Fibroblast of gingiva (primary cell): ENCODE measurements at regions not wholly inside any gene's neighbourhood (a gene's known extent, or its start where the extent isn't known, plus 50 kb on each side); places are given as distances from the start of the nearest gene placed in this dataset.
"Not testable (repeated sequence)": the region's sequence is repeated elsewhere in the genome, so short reads cannot be mapped to it uniquely, and the experiment has no call there.

Experiments used
- DNase-seq: peaks from one replicate; pipeline ENCODE4 v3.0.0-alpha.2; 2011; ENCODE audit warnings: low read depth

DNA sequence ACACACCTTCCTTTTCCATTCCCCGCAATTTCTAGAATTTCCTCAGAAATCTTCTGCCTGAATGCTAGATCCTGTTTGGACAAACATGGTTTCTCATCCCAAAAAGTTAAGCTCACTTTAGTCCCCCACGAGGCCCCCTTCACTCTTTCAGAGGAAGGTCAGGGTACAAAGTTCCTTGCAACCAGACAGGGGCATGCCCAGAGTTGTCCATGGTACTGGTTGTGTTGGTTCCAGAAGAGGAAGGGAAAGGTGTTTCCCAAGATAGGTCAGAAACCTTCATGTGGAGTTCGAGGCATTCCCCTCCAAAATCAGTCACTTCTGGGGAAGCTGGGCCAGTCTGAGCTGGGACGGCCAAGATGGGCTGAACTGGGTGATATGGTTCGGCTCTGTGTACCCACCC is 167.6 kb upstream of the MAFB start:
- no peak for DNase-seq

- DNase-seq: peak; percentile 92
Observed at GRCh38 chr20:40860487-40860902, 168.1 kb upstream of the TOP1 start.

- no peak for DNase-seq
Observed at GRCh38 chr20:40861427-40862008, 167.1 kb upstream of the TOP1 start.

- DNase-seq: no peak
Observed at GRCh38 chr20:40863355-40863919, 165.2 kb upstream of the TOP1 start.

DNA sequence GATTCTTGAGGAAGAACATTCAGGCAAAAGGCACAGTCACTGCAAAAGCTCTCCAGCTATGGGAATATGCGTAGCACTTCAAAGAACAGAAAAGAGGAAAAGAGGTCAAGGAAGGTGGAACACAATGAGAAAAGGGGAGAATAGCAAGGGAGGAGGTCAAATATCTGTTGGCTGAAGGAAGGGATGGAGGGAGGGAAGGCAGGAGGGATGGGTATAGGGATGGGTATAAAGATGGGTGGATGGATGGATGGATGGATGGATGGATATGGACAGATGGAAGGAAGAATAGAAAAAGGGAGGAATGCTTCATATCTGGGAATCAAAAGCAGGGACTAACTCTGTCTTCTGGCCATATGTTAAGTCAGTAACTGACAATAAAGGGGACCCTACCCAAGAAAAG is 164.2 kb upstream of the TOP1 start:
- no peak for DNase-seq

DNA sequence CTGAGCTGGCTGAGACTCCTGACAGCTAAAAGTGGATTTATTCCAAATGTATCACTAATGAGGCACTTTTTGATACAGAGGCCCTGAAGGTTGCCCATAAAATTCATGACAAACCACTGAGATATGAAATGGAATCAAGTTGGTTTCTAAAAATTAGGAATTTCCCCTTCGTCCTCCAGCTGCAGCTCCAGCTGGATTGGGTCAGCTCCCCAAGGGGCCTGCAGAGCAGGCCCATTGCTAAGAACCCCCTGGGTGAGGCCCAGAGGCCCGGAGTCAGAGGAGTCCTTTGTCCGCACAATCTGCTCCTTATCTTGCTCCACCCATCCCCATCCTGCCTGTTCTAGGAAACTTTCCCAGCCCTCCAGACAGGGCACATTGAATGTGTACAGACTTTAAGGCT is 163.5 kb upstream of the TOP1 start:
- no peak for DNase-seq

DNA sequence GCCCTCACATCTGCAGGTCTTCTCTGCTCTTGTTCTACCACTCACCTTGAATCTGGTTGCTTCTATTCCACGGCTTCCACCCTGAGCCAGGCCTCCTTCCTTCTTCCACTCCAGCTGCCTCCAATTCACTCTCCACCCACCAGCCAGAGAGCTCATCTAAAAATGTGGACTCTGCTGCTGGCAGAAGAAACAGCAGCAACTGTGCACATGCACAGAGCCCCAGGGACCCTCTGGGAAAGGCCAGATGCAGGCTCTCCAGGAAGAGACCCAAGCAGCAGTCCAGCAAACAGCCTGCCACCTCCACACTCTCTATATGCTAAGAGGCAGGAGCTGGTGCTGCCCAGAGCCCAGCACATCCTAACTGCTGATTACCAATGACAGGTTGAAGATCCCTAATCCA is 162.6 kb upstream of the TOP1 start:
- no peak for DNase-seq

GRCh38 chr20:40868551-40869217 is 159.9 kb upstream of the TOP1 start:
- DNase-seq: peak; percentile 88

GRCh38 chr20:40869218-40870147 is 159.1 kb upstream of the TOP1 start:
- no peak for DNase-seq

DNA sequence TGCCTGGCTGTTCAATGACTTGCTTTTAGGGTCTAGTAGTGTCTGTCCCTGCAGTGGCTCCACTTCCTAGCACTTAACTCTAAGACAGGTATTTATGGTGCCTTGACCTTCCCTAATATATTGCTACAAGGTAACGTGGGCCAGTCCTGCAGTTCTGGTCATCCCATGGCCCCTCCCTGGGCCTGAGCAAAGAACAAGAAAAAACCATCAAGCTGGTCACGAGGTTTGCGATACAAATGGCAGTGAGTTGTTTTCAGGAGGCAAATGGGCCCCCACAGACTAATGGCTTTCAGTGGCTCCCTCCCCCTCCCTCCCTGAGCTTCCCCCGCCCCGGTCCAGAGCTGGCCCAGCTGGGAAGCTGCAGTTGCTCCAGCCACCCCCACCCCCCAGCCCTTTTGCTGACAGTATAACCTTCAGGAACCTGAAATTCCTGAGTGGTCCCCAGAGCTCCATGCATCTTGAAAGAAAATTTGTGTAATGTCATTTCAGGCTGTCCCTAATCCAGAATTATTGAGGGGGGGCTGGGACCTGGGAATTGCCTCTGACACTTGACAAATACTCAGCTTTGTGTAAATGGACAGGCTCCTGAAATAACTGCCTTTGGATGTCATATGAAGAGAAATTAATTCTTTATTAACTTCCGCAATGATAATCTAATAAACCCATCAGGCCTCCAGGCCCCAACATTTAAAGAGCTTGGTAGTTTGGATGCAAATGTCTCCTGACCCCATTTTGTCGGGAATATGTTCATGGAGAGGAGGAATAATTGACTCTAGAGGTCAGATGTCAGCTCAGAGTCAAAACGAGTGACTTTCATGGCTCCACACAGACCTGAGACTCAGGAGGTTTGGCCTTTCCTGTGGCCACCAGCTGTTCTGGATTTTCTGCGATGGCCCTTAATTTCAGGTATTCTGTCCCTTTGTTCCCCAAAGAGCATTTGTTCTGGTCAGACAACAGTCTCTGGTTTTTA is 153.2 kb upstream of the TOP1 start:
- no peak for DNase-seq

DNA sequence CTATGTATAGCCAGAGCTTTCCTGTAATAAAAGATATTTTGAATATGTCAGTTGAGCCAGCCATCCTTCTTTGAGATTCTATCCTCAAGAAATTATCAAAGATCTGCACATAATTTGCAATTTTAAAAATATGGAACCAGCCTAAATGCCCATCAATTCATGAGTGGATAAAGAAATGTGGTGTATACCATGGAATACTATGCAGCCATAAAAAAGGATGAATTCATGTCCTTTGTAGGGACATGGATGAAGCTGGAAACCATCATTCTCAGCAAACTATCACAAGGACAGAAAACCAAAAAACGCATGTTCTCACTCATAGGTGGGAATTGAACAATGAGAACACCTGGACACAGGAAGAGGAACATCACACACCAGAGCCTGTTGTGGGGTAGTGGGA is 150.5 kb upstream of the TOP1 start:
- not testable (repeated sequence) for DNase-seq

- DNase-seq: no peak
Observed at GRCh38 chr20:40880063-40880728, 148.4 kb upstream of the TOP1 start.

GRCh38 chr20:40880729-40881109 is 147.9 kb upstream of the TOP1 start:
- DNase-seq: no peak

- no peak for DNase-seq
Observed at GRCh38 chr20:40882152-40882551, 146.5 kb upstream of the TOP1 start.

DNA sequence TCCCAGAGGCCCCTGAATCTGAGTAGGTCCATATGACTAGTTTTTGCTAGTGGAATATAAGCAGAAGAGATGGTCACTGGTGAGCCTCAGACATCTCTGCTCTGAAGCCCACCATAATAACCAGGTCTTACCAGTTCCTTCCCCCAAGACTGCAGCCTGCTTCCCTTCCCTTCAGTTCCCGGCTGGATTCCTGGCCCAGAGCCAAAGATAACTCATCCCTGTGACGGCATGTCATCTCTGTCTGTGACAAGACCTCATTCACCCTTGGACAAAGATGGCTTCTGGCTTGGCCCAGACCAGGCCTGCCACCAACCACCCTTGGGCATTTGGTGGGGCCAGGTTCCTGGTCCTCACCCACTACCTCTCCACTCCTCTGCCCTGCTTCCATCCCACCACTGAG is 145.5 kb upstream of the TOP1 start:
- no peak for DNase-seq

DNA sequence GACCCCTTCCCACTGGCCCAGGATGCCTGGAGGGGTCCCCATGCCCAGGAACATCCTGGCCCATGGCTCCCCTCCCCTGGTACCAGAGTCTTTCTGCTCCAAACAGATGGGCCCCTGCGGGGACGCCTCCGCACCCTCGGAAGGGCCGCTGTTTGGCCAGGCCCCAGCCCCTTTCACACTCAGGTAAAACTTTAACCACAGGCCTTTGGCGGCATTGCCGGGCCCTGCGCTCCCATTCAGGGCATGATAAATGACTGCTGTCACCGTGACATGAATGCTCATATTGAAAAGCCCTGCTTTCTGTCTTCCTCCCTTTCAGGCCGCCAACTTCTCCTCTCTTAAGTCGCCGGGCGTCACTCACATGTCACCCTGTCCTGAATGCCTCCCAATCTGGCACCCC is 141.5 kb upstream of the TOP1 start:
- DNase-seq: no peak

- not testable (repeated sequence) for DNase-seq
Observed at GRCh38 chr20:40889266-40889665, 139.4 kb upstream of the TOP1 start.

DNA sequence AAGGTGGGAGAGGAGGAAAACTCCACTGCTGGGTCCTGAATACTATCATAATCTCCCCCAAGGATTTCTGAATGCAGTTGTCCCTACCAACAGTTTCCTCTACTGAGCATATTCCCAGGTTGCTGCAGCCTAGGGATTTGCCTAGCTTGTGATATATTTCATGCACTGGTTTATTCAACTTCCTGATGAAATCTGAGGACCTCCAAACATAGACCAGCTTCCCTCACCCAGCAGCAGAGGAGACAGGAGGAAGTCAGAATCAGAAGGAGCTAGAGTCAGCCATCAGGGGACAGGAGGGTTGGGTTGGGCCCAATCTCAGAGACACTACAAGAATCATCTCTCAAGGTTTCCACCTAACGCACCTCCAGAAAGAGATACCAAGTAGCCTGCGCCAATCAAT is 138.4 kb upstream of the TOP1 start:
- DNase-seq: no peak

- DNase-seq: no peak
Observed at GRCh38 chr20:40890635-40891034, 138.0 kb upstream of the TOP1 start.

GRCh38 chr20:40891351-40891750 is 137.3 kb upstream of the TOP1 start:
- no peak for DNase-seq

- DNase-seq: no peak
Observed at GRCh38 chr20:40892642-40893041, 136.0 kb upstream of the TOP1 start.
